K562 (cell line): ENCODE measurements at regions not wholly inside any gene's neighbourhood (a gene's known extent, or its start where the extent isn't known, plus 50 kb on each side); places are given as distances from the start of the nearest gene placed in this dataset.

Experiments used
- ATAC-seq: fragments of 200-7000 bp; cut with Tn5 transposase; 3 replicates; pipeline ENCODE4 v1.9.1; 2020; ENCODE audit warnings: moderate library complexity
- BruUV-seq: library from RNA; stranded (reverse); fragments of 400-500 nt; replicated peaks from 2 replicates; lab custom pipeline; 2021; lab: Mats Ljungman, UMichigan
- CTCF ChIA-PET: fragments of 300-600 bp; formaldehyde crosslinking; extraction: SDS; loops from one replicate; lab custom pipeline; 2021; ENCODE audit warnings: low intra/inter-chr PET ratio; lab: Yijun Ruan, JAX
- POLR2A ChIA-PET: fragments of 300-600, 350-650 bp; sonication (Branson Sonifier 250); formaldehyde crosslinking; extraction: SDS; loops from one replicate; lab custom pipeline; 2021; ENCODE audit warnings: antibody characterized with exemption, inconsistent platforms; lab: Yijun Ruan, JAX
- DNase-seq, 4 experiments: peaks; one replicate each; pipeline versions ENCODE4 v3.0.0 to v3.0.0-alpha.2; 2011 to 2018; ENCODE audit warnings: low spot score in 3 of 4, mixed read lengths in 3 of 4; ENCODE audit errors: extremely low read depth in 1 of 4
- FAIRE-seq: peaks from 2 replicates; lab custom pipeline; 2011; peaks lifted over from hg19 to GRCh38; lab: Jason Lieb, UNC
- H2AFZ ChIP-seq: 2 replicates; pipeline ENCODE4 v1.6.0; 2011; ENCODE audit warnings: low read depth, low read length, control low read depth, inconsistent platforms
- H3K27ac ChIP-seq: fragments of 200-600 bp; 3 replicates; pipeline ENCODE4 v1.8.0; 2011; ENCODE audit warnings: low read depth, mild to moderate bottlenecking, control low read depth, inconsistent platforms, low read length, moderate library complexity, mixed read lengths; ENCODE audit errors: extremely low read depth
- H3K27me3 ChIP-seq, 2 experiments: fragments of 300-600 bp in 1 of 2; 2 replicates in 1 of 2; 3 replicates in 1 of 2; pipeline versions ENCODE4 v1.6.0 to v1.8.0; 2011; ENCODE audit warnings: inconsistent platforms in 2 of 2, low read length in 2 of 2, mild to moderate bottlenecking in 1 of 2, mixed read lengths in 1 of 2, moderate library complexity in 1 of 2; ENCODE audit not compliant: control insufficient read depth in 2 of 2, insufficient read depth in 2 of 2
- H3K36me3 ChIP-seq: fragments of 300-600 bp; 3 replicates; pipeline ENCODE4 v1.8.0; 2011; ENCODE audit warnings: mild to moderate bottlenecking, low read length, inconsistent platforms; ENCODE audit not compliant: control insufficient read depth, insufficient read depth
- H3K4me1 ChIP-seq, 2 experiments: fragments of 200-600 bp in 1 of 2; replicated peaks in 1 of 2; 2 replicates in 1 of 2; 3 replicates in 1 of 2; pipeline versions ENCODE4 v1.5.1 to v1.8.0; 2011; ENCODE audit warnings: inconsistent platforms in 2 of 2, low read length in 2 of 2, mild to moderate bottlenecking in 1 of 2, mixed read lengths in 1 of 2, moderate library complexity in 1 of 2; ENCODE audit not compliant: control insufficient read depth in 2 of 2, insufficient read depth in 2 of 2
- H3K4me2 ChIP-seq: 2 replicates; pipeline ENCODE4 v1.6.1; 2011; ENCODE audit warnings: low read length, control low read depth, inconsistent platforms, mixed read lengths; ENCODE audit not compliant: insufficient read depth
- H3K4me3 ChIP-seq: fragments of 200-600 bp; sonication (generic), shearing (Covaris generic); 2 replicates; pipeline ENCODE4 v1.5.1; 2016; ENCODE audit warnings: control low read depth, inconsistent platforms
- H3K79me2 ChIP-seq: fragments of 200-600 bp; 3 replicates; pipeline ENCODE4 v1.8.0; 2011; ENCODE audit warnings: low read length, inconsistent platforms; ENCODE audit not compliant: control insufficient read depth, insufficient read depth
- H3K9ac ChIP-seq, 2 experiments: 2 replicates each; pipeline versions ENCODE4 v1.6.0 to v1.6.1; 2011; ENCODE audit warnings: low read depth in 2 of 2, low read length in 2 of 2, control low read depth in 1 of 2, inconsistent platforms in 1 of 2, mild to moderate bottlenecking in 1 of 2, mixed read lengths in 1 of 2; ENCODE audit not compliant: insufficient read depth in 1 of 2
- H3K9me1 ChIP-seq: one replicate; pipeline ENCODE4 v1.6.0; 2011; ENCODE audit warnings: inconsistent platforms, mild to moderate bottlenecking, low read length, moderate library complexity; ENCODE audit not compliant: control insufficient read depth, insufficient read depth
- H3K9me3 ChIP-seq: replicated peaks from 2 replicates; pipeline ENCODE4 v1.5.1; 2011; ENCODE audit warnings: low read depth, low read length, inconsistent platforms; ENCODE audit not compliant: control insufficient read depth, insufficient read depth
- H4K20me1 ChIP-seq: replicated peaks from 2 replicates; pipeline ENCODE4 v1.6.1; 2011; ENCODE audit warnings: low read length, inconsistent platforms, mixed read lengths; ENCODE audit not compliant: control insufficient read depth, insufficient read depth
- ATF4 ChIP-seq: fragments of 450-650 bp; formaldehyde crosslinking; IDR thresholded peaks from 2 replicates; pipeline ENCODE4 v1.4.0; 2022; ENCODE audit warnings: mild to moderate bottlenecking, moderate library complexity
- ELF2 ChIP-seq: fragments of 250-450 bp; sonication (Bioruptor Pico); IDR thresholded peaks from 2 replicates; pipeline ENCODE4 v1.5.0; 2021; ENCODE audit warnings: mild to moderate bottlenecking
- ETV5 ChIP-seq: sonication (generic); formaldehyde crosslinking; IDR thresholded peaks from 2 replicates; pipeline ENCODE4 v1.4.0; 2020; ENCODE audit warnings: low read depth, mild to moderate bottlenecking, missing genetic modification reagents
- GABPB2 ChIP-seq: fragments of 250-450 bp; sonication (Bioruptor Pico); conservative IDR thresholded peaks from 2 replicates; pipeline ENCODE4 v1.5.1; 2021; ENCODE audit warnings: mild to moderate bottlenecking
- HES1 ChIP-seq: fragments of 450-650 bp; IDR thresholded peaks from 2 replicates; pipeline ENCODE4 v1.6.1; 2016; ENCODE audit warnings: low read depth, mild to moderate bottlenecking, moderate library complexity
- HNRNPLL ChIP-seq: fragments of 200-400 bp; formaldehyde crosslinking; IDR thresholded peaks from 2 replicates; pipeline ENCODE4 v1.6.1; 2017; ENCODE audit warnings: low read length, low read depth, mild to moderate bottlenecking; ENCODE audit not compliant: poor library complexity, severe bottlenecking
- ILF3 ChIP-seq: fragments of 450-650 bp; IDR thresholded peaks from 2 replicates; pipeline ENCODE4 v1.6.1; 2018; ENCODE audit warnings: antibody characterized with exemption, mild to moderate bottlenecking, moderate library complexity, borderline replicate concordance
- ZNF140 ChIP-seq: fragments of 250-450 bp; sonication (Bioruptor Pico); IDR thresholded peaks from 2 replicates; pipeline ENCODE4 v1.8.0; 2021; ENCODE audit warnings: moderate library complexity, mild to moderate bottlenecking, inconsistent platforms
- ZNF551 ChIP-seq: fragments of 250-450 bp; sonication (Bioruptor Pico); IDR thresholded peaks from 2 replicates; pipeline ENCODE4 v1.5.0; 2021; ENCODE audit warnings: mild to moderate bottlenecking, moderate library complexity
- ZNF695 ChIP-seq: fragments of 450-650 bp; formaldehyde crosslinking; IDR thresholded peaks from 2 replicates; pipeline ENCODE4 v1.4.0; 2020; ENCODE audit warnings: mild to moderate bottlenecking, moderate library complexity
- WGBS: fragments of 100-300 bp; shearing (Covaris generic); methylation state at CpG from one replicate; pipeline ENCODE4 v1.1.6; 2016; ENCODE audit warnings: low coverage, mixed read lengths; ENCODE audit not compliant: insufficient coverage; ENCODE audit errors: missing lambda C conversion rate; 5-methylcytosine and 5-hydroxymethylcytosine counted together
- in situ Hi-C: fragments of 300-500 bp; cut with MboI; formaldehyde crosslinking; loops from 4 replicates; pipeline ENCODE4 v1.15.0; 2018; ENCODE audit warnings: inconsistent platforms, mixed read lengths
- intact Hi-C: fragments of 100-400 bp; cut with micrococcal nuclease; formaldehyde crosslinking; loops from 2 replicates; pipeline ENCODE4 v1.14.2; 2022

- Histone ChIP-seq H3K27ac (no peak overlapping the region), H3K4me1 (no peaks in the 10 kb centered on the region), H3K36me3 (no peaks in the 10 kb centered on the region), H2AFZ (no peak overlapping the region), H3K79me2 (no peaks in the 10 kb centered on the region), H3K9me3 (no peaks in the 10 kb centered on the region), H3K4me3 (no peak overlapping the region), H4K20me1 (no peaks in the 10 kb centered on the region), H3K9me1 (no peaks in the 10 kb centered on the region), H3K4me2 (no peak overlapping the region), H3K27me3 (no peaks in the 10 kb centered on the region), H3K9ac (no peak overlapping the region)
- in situ Hi-C loops, result no loop called here
- intact Hi-C loops, result no loop called here
- ATAC-seq, result no peak
- no peak for FAIRE-seq
- ChIA-PET POLR2A (no interaction called here), CTCF (no interaction called here)
- TF ChIP-seq ZNF695 (CRISPR knock-in tag) (no peak), ATF4 (CRISPR knock-in tag) (no peak), GABPB2 (CRISPR knock-in tag) (no peak), ETV5 (CRISPR knock-in tag) (no peak), ILF3 (no peak), HNRNPLL (no peak), ZNF140 (CRISPR knock-in tag) (no peak), ELF2 (no peak), HES1 (no peak), ZNF551 (no peak)
- WGBS, result 6% methylated on average over 3 of the region's 3 CpGs
- no peak for DNase-seq
- BruUV-seq, result no TSS peak
Observed at GRCh38 chr10:10320956-10321355, 696.7 kb upstream of the CELF2 start.
